Heart right ventricle (tissue), 16 donors: ENCODE measurements at regions not wholly inside any gene's neighbourhood (a gene's known extent, or its start where the extent isn't known, plus 50 kb on each side); places are given as distances from the start of the nearest gene placed in this dataset.

ENCODE experiments used
- ATAC-seq, 8 donors: fragments of 200-7000 bp; cut with Tn5 transposase; one replicate each; pipeline ENCODE4 v1.9.1; 2020; ENCODE audit warnings: mild to moderate bottlenecking in 8 of 8, moderate library complexity in 8 of 8, moderate number of reproducible peaks in 1 of 8
- DNase-seq, 2 donors: peaks; one replicate each; pipeline ENCODE4 v3.0.0-alpha.2; 2020
- H3K27ac ChIP-seq, 10 donors: fragments of 200-600 bp; sonication (generic) in 2 of 10; one replicate each; pipeline versions ENCODE4 v1.5.0 to v1.8.0; 2020 to 2022; ENCODE audit warnings: mild to moderate bottlenecking in 3 of 10
- H3K27me3 ChIP-seq, 7 donors: fragments of 200-600 bp; one replicate each; pipeline ENCODE4 v1.8.0; 2021 to 2022; ENCODE audit warnings: mild to moderate bottlenecking in 2 of 7
- H3K36me3 ChIP-seq, 9 donors: fragments of 200-600 bp; sonication (generic) in 1 of 9; one replicate each; pipeline versions ENCODE4 v1.5.0 to v1.8.0; 2020 to 2022; ENCODE audit warnings: mild to moderate bottlenecking in 2 of 9
- H3K4me1 ChIP-seq, 9 donors: fragments of 200-600 bp; sonication (generic) in 1 of 9; one replicate each; pipeline versions ENCODE4 v1.5.0 to v1.8.0; 2020 to 2022; ENCODE audit warnings: mild to moderate bottlenecking in 4 of 9
- H3K4me3 ChIP-seq, 10 donors: fragments of 200-600 bp; sonication (generic) in 2 of 10; one replicate each; pipeline versions ENCODE4 v1.5.0 to v1.8.0; 2020 to 2022; ENCODE audit warnings: mild to moderate bottlenecking in 7 of 10, moderate library complexity in 2 of 10
- H3K9me3 ChIP-seq, 11 donors: fragments of 200-600 bp in 10 of 11; sonication (generic) in 2 of 11; one replicate each; pipeline versions ENCODE4 v1.5.0 to v1.8.0; 2013 to 2022; ENCODE audit warnings: mild to moderate bottlenecking in 2 of 11, control low read depth in 1 of 11, moderate library complexity in 1 of 11
- CTCF ChIP-seq, 9 donors: fragments of 200-600 bp; sonication (generic) in 2 of 9; IDR thresholded peaks; one replicate each; pipeline versions ENCODE4 v1.5.0 to v1.8.0; 2021 to 2022; ENCODE audit warnings: antibody characterized with exemption in 9 of 9, mild to moderate bottlenecking in 5 of 9, moderate library complexity in 1 of 9
- WGBS, 2 donors: extraction: QIAGEN DNeasy Blood & Tissue Kit; methylation state at CpG; one replicate each; pipeline ENCODE4 v1.1.7; 2013; ENCODE audit warnings: inconsistent platforms in 1 of 2; 5-methylcytosine and 5-hydroxymethylcytosine counted together
- intact Hi-C, 10 donors: fragments of 100-400 bp; cut with DNase I; formaldehyde crosslinking; loops; one replicate each; pipeline versions ENCODE4 v1.11.1 to v1.14.2; 2022
- donor health status: Arrhythmogenic right ventricular cardiomyopathy.
- donor health status: ischemic (EF 13 %, LVEDD 7.1; RV severe dilation, severe dysfunction).
- donor health status: healthy with polysubstance abuse.
- donor health status: DM: no; HTN: yes; CAD: no.
- donor health status: DM: no; HTN: no; CAD: no.
- donor health status: ischemic (EF 25% LVEDD 6.9; RV normal size, moderate dysfunction).
- donor health status: ischemic (EF 25% LVEDD 5.7; RV mildly dilated, moderate dysfunction).
- donor health status: healthy.
- donor health status: DM: yes; HTN: yes; CAD: no.
- donor health status: Ischemic cardiomyopathy.
- donor health status: ischemic (EF 35%, LVEDD 5.7; RV mildly dilated, moderate dysfunction).
- donor health status: nonischemic (EF 11% LVEDD 7.7; RV severe dilation, severe dysfunction).
- donor health status: DM: yes; HTN: yes; CAD: no.
- donor health status: PGD.
- donor health status: ischemic (EF 29% LVEDD 5.4; RV normal size, mild dysfunction).
- donor health status: nonischemic (EF 23%, LVEDD 6.1; RV moderate dilation, normal function).

GRCh38 chr18:39272230-39272629 is 1706.6 kb upstream of the CELF4 start:
- ATAC-seq = no peak
- 23 to 92% methylated on average over 1 of the region's 1 CpG for WGBS, 2 donors
- Histone ChIP-seq H3K4me1 (no peaks in the 10 kb centered on the region), H3K9me3 (no peaks in the 10 kb centered on the region), H3K36me3 (no peaks in the 10 kb centered on the region), H3K27ac (no peak overlapping the region), H3K4me3 (no peak overlapping the region), H3K27me3 (no peaks in the 10 kb centered on the region)
- DNase-seq = no peak
- no peak for TF ChIP-seq CTCF (IDR thresholded peaks at IDR 0.05)
- intact Hi-C loops = no loop called here

- no peaks in the 10 kb centered on the region for H3K4me1 ChIP-seq
- H3K27me3 ChIP-seq = no peaks in the 10 kb centered on the region
- no peak for ATAC-seq
- 66 to 72% methylated on average over 4 of the region's 4 CpGs for WGBS, 2 donors
- no peak for DNase-seq
- intact Hi-C loops = no loop called here
- H3K27ac ChIP-seq = no peak overlapping the region
- no peaks in the 10 kb centered on the region for H3K9me3 ChIP-seq
- no peak overlapping the region for H3K4me3 ChIP-seq
- H3K36me3 ChIP-seq = no peaks in the 10 kb centered on the region
- TF ChIP-seq CTCF (IDR thresholded peaks at IDR 0.05) = no peak
Observed at GRCh38 chr18:39271654-39272053, 1706.1 kb upstream of the CELF4 start.

GRCh38 chr18:39260565-39260964 is 1695.0 kb upstream of the CELF4 start:
- 31 to 88% methylated on average over 1 of the region's 1 CpG for WGBS, 2 donors
- TF ChIP-seq CTCF (IDR thresholded peaks at IDR 0.05) = no peak
- ATAC-seq = no peak
- Histone ChIP-seq H3K36me3 (no peaks in the 10 kb centered on the region), H3K4me1 (no peaks in the 10 kb centered on the region), H3K27me3 (no peaks in the 10 kb centered on the region), H3K27ac (no peak overlapping the region), H3K4me3 (no peak overlapping the region), H3K9me3 (peaks cover 0 to 10% (median 0%) of the 10 kb centered on the region in 11 donors)
- intact Hi-C loops = no loop called here
- no peak for DNase-seq

- Histone ChIP-seq H3K36me3 (no peaks in the 10 kb centered on the region), H3K9me3 (peaks cover 0 to 10% (median 0%) of the 10 kb centered on the region in 11 donors), H3K4me1 (no peaks in the 10 kb centered on the region), H3K27me3 (no peaks in the 10 kb centered on the region), H3K4me3 (no peak overlapping the region), H3K27ac (no peak overlapping the region)
- intact Hi-C loops = no loop called here
- DNase-seq (no peak), ATAC-seq (no peak)
- WGBS, 2 donors = 95% methylated on average over 1 of the region's 1 CpG
- no peak for TF ChIP-seq CTCF (IDR thresholded peaks at IDR 0.05)
Observed at GRCh38 chr18:39259736-39260135, 1694.1 kb upstream of the CELF4 start.

GRCh38 chr18:39244242-39244641 is 1678.6 kb upstream of the CELF4 start:
- TF ChIP-seq CTCF (IDR thresholded peaks at IDR 0.05) = no peak
- no peak overlapping the region for H3K4me3 ChIP-seq
- H3K27ac ChIP-seq = no peak overlapping the region
- no peaks in the 10 kb centered on the region for H3K9me3 ChIP-seq
- no peaks in the 10 kb centered on the region for H3K27me3 ChIP-seq
- WGBS, 2 donors = 94 to 99% methylated on average over 1 of the region's 1 CpG
- no peaks in the 10 kb centered on the region for H3K4me1 ChIP-seq
- intact Hi-C loops = no loop called here
- H3K36me3 ChIP-seq = no peaks in the 10 kb centered on the region
- no peak for ATAC-seq
- no peak for DNase-seq
